ENCODE measurements at regions not wholly inside any gene's neighbourhood (a gene's known extent, or its start where the extent isn't known, plus 50 kb on each side); places are given as distances from the start of the nearest gene placed in this dataset.

- POLR2A ChIA-PET (ENCODE audit: unreplicated experiment), result no interaction called here
- Histone ChIP-seq H3K14ac (replicated peaks; ENCODE audit: low read depth, low read length) (no peak overlapping the region), H3K23ac (ENCODE audit: low read depth, low read length) (no peak overlapping the region), H3K4me3 (ENCODE audit: insufficient read depth, low read depth, low read length) (no peak overlapping the region), H3K36me3 (ENCODE audit: control insufficient read depth, insufficient read depth, low read length) (no peaks in the 10 kb centered on the region), H4K5ac (ENCODE audit: low read depth, low read length) (no peak overlapping the region), H3K27ac (ENCODE audit: insufficient read depth, low read length) (no peak overlapping the region), H3K18ac (ENCODE audit: low read depth, low read length) (no peak overlapping the region), H2BK20ac (ENCODE audit: low read depth, low read length) (no peak overlapping the region), H4K8ac (ENCODE audit: low read depth in 2 of 2, low read length in 2 of 2) (no peak overlapping the region), H3K9me3 (ENCODE audit: control insufficient read depth, insufficient read depth, low read length) (no peaks in the 10 kb centered on the region), H2BK5ac (ENCODE audit: low read depth, low read length, poor library complexity, severe bottlenecking) (no peak overlapping the region), H3K4me2 (ENCODE audit: low read depth, low read length) (no peak overlapping the region), H3K9me1 (ENCODE audit: insufficient read depth, low read length) (no peaks in the 10 kb centered on the region), H4K91ac (ENCODE audit: insufficient read depth, low read depth, low read length) (no peak overlapping the region), H3K4me1 (ENCODE audit: control insufficient read depth, insufficient read depth, low read length) (no peaks in the 10 kb centered on the region), H3K79me1 (ENCODE audit: low read depth in 1 of 2, low read length in 2 of 2) (no peaks in the 10 kb centered on the region), H2AK5ac (ENCODE audit: low read depth, low read length) (no peak overlapping the region), H2AK9ac (replicated peaks; ENCODE audit: low read depth, low read length, poor library complexity) (no peak overlapping the region), H3K9ac (ENCODE audit: low read depth, low read length) (no peak overlapping the region), H2BK120ac (ENCODE audit: low read depth, low read length) (no peak overlapping the region), H3K27me3 (ENCODE audit: control insufficient read depth, insufficient read depth, low read length) (no peaks in the 10 kb centered on the region), H4K20me1 (ENCODE audit: insufficient read depth, low read length) (no peaks in the 10 kb centered on the region), H2AFZ (replicated peaks; ENCODE audit: low read length, poor library complexity) (no peak overlapping the region), H3K56ac (ENCODE audit: extremely low read depth, insufficient read depth, low read length) (no peak overlapping the region), H3K4ac (ENCODE audit: low read depth, low read length) (no peak overlapping the region), H2BK15ac (ENCODE audit: low read depth, low read length) (no peak overlapping the region)
- no CpG with 5 or more reads among the region's 1 CpG for WGBS, 2 experiments (ENCODE audit: extremely low coverage in 2 of 2, insufficient read length in 1 of 2)
- BruUV-seq (replicated peaks), result no TSS peak
- TF ChIP-seq MAFK (IDR thresholded peaks at IDR 0.05; ENCODE audit: low read depth, low read length) (no peak), MXI1 (IDR thresholded peaks at IDR 0.05; ENCODE audit: borderline replicate concordance, low read depth, low read length) (no peak), RAD21 (IDR thresholded peaks at IDR 0.05; ENCODE audit: low read length) (no peak), FOS (IDR thresholded peaks at IDR 0.05; ENCODE audit: low read depth, low read length) (no peak), RCOR1 (IDR thresholded peaks at IDR 0.05; ENCODE audit: insufficient replicate concordance, low read length) (no peak)
- ATAC-seq (ENCODE audit: low read depth) (no peak), DNase-seq (no peak)
- in situ Hi-C loops (cut with MboI; ENCODE audit: low sequenced_read_pairs), result no loop called here
- intact Hi-C loops (cut with micrococcal nuclease), result no loop called here
- CTCF ChIA-PET, result no interaction called here
- dilution Hi-C loops (cut with HindIII; ENCODE audit: low sequenced_read_pairs, unreplicated experiment), result no loop called here
Observed at GRCh38 chr3:86519819-86520218, 471.1 kb downstream of the VGLL3 start.
